MCF 10A (cell line): ENCODE measurements at regions not wholly inside any gene's neighbourhood (a gene's known extent, or its start where the extent isn't known, plus 50 kb on each side); places are given as distances from the start of the nearest gene placed in this dataset.

ENCODE experiments used
- BruUV-seq: library from RNA; stranded (reverse); fragments of 400-500 nt; replicated peaks from 2 replicates; lab custom pipeline; 2021; lab: Mats Ljungman, UMichigan
- CTCF ChIA-PET: fragments of 300-600 bp; sonication (Branson Sonifier 250); formaldehyde crosslinking; extraction: SDS; loops from one replicate; lab custom pipeline; 2021; ENCODE audit warnings: antibody characterized with exemption, inconsistent platforms; lab: Yijun Ruan, JAX
- POLR2A ChIA-PET: fragments of 300-600, 350-650 bp; sonication (Branson Sonifier 250); formaldehyde crosslinking; extraction: SDS; loops from one replicate; lab custom pipeline; 2020; ENCODE audit warnings: antibody characterized with exemption, inconsistent platforms; lab: Yijun Ruan, JAX
- DNase-seq: peaks from one replicate; pipeline ENCODE4 v3.0.0-alpha.2; 2018; ENCODE audit not compliant: unreplicated experiment
- H3K27ac Mint-ChIP-seq: one replicate; pipeline ENCODE4 v1.8.0; 2022; ENCODE audit warnings: mild to moderate bottlenecking, low read depth, mixed read lengths; ENCODE audit not compliant: unreplicated experiment
- H3K27me3 Mint-ChIP-seq: one replicate; pipeline ENCODE4 v1.8.0; 2022; ENCODE audit warnings: mixed read lengths; ENCODE audit not compliant: insufficient read depth, unreplicated experiment
- H3K36me3 Mint-ChIP-seq: one replicate; pipeline ENCODE4 v1.8.0; 2022; ENCODE audit warnings: mild to moderate bottlenecking, moderate library complexity, mixed read lengths; ENCODE audit not compliant: insufficient read depth, unreplicated experiment
- H3K4me1 Mint-ChIP-seq: one replicate; pipeline ENCODE4 v1.8.0; 2022; ENCODE audit warnings: mixed read lengths; ENCODE audit not compliant: insufficient read depth, unreplicated experiment
- H3K4me3 Mint-ChIP-seq: one replicate; pipeline ENCODE4 v1.8.0; 2022; ENCODE audit warnings: mild to moderate bottlenecking, moderate library complexity, mixed read lengths; ENCODE audit not compliant: unreplicated experiment
- H3K9me3 Mint-ChIP-seq: one replicate; pipeline ENCODE4 v1.8.0; 2022; ENCODE audit warnings: mixed read lengths; ENCODE audit not compliant: unreplicated experiment
- CTCF ChIP-seq: fragments of 200-600 bp; IDR thresholded peaks from one replicate; pipeline ENCODE4 v1.8.0; 2022; ENCODE audit warnings: antibody characterized with exemption, mild to moderate bottlenecking; ENCODE audit not compliant: unreplicated experiment
- intact Hi-C: fragments of 100-400 bp; cut with micrococcal nuclease; formaldehyde crosslinking; loops from 2 replicates; pipeline ENCODE4 v1.14.1; 2022

GRCh38 chr7:116310141-116310540 is 99.8 kb downstream of the TES start:
- POLR2A ChIA-PET, result interaction anchor here (0.7 kb wide), 1 partner anchor 30 kb away, joined by 3 read pairs; no protein-coding TSS in a partner anchor
- no peak for TF ChIP-seq CTCF
- Mint-ChIP-seq H3K36me3 (no peaks in the 10 kb centered on the region), H3K4me1 (peaks cover 12% of the 10 kb centered on the region), H3K27ac (no peak overlapping the region), H3K27me3 (no peaks in the 10 kb centered on the region), H3K4me3 (no peak overlapping the region), H3K9me3 (no peaks in the 10 kb centered on the region)
- no TSS peak for BruUV-seq
- intact Hi-C loops, result loop anchor here (10.0 kb wide), 1 partner anchor 115 kb away; no protein-coding TSS in a partner anchor
- DNase-seq, result no peak
- CTCF ChIA-PET, result interaction anchor here (0.6 to 0.9 kb wide), 2 partner anchors 173 to 216 kb away, joined by 3 read pairs; no protein-coding TSS in a partner anchor

DNA sequence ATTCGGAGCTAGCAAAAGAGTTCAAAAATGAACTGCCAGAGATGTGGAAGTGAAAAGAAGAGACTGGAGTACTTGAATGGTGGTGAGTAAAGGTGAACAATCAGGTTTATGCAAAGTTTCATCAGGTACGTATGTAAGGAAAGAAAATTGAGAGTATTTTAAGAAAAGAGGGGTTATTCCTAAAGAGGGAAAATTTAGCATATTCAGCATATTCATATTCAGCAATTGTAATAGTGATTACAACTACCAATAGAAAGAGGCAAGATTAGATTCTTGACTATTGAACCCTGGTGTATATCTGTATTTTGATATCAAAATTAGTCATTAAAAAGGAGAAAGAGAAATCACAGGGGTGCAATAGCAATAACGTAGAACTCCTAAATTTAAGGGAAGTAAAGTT is 100.9 kb downstream of the TES start:
- Mint-ChIP-seq H3K4me3 (no peak overlapping the region), H3K27ac (no peak overlapping the region), H3K27me3 (no peaks in the 10 kb centered on the region), H3K9me3 (no peaks in the 10 kb centered on the region), H3K36me3 (no peaks in the 10 kb centered on the region), H3K4me1 (peaks cover 9% of the 10 kb centered on the region)
- no peak for DNase-seq
- ChIA-PET POLR2A (interaction anchor here (0.9 kb wide), 1 partner anchor 115 kb away, joined by 5 read pairs; no protein-coding TSS in a partner anchor), CTCF (interaction anchor here (1.2 kb wide), 1 partner anchor 40 kb away, joined by 5 read pairs; no protein-coding TSS in a partner anchor)
- intact Hi-C loops, result loop anchor here (10.0 kb wide), 1 partner anchor 114 kb away; no protein-coding TSS in a partner anchor
- BruUV-seq, result no TSS peak
- TF ChIP-seq CTCF, result no peak

- no TSS peak for BruUV-seq
- no peak overlapping the region for H3K27ac Mint-ChIP-seq
- CTCF ChIA-PET, result interaction anchor here (0.6 to 1.2 kb wide), 2 partner anchors 40 to 145 kb away, joined by 4 to 5 read pairs; no protein-coding TSS in a partner anchor
These were observed 101.6 kb downstream of the TES start for GRCh38 chr7:116311816-116312471.

More at GRCh38 chr7:116311816-116312471, 101.6 kb downstream of the TES start:
- Mint-ChIP-seq H3K4me3 (no peak overlapping the region), H3K4me1 (peaks cover 16% of the 10 kb centered on the region), H3K36me3 (no peaks in the 10 kb centered on the region), H3K27me3 (no peaks in the 10 kb centered on the region), H3K9me3 (no peaks in the 10 kb centered on the region)
- intact Hi-C loops, result loop anchor here (10.0 kb wide), 1 partner anchor 113 kb away; no protein-coding TSS in a partner anchor
- no peak for DNase-seq
- no peak for TF ChIP-seq CTCF
- POLR2A ChIA-PET, result interaction anchor here (0.8 to 1.5 kb wide), 6 partner anchors 9 to 190 kb away, joined by 3 to 5 read pairs (median 3); no protein-coding TSS in a partner anchor
